ENCODE measurements at regions not wholly inside any gene's neighbourhood (a gene's known extent, or its start where the extent isn't known, plus 50 kb on each side); places are given as distances from the start of the nearest gene placed in this dataset.
"Not testable (repeated sequence)": the region's sequence is repeated elsewhere in the genome, so short reads cannot be mapped to it uniquely, and the experiment has no call there.

GRCh38 chr17:71052971-71053370 lies 883.6 kb downstream of the KCNJ2 start:
- DNase-seq: no peak

GRCh38 chr17:71055128-71055527 lies 885.8 kb downstream of the KCNJ2 start:
- DNase-seq: no peak

- DNase-seq: no peak
These were observed 888.1 kb downstream of the KCNJ2 start for GRCh38 chr17:71057448-71057847.

- no peak for DNase-seq
These were observed 888.6 kb downstream of the KCNJ2 start for GRCh38 chr17:71057938-71058337.

GRCh38 chr17:71063127-71063526 lies 893.8 kb downstream of the KCNJ2 start:
- no peak for DNase-seq

- no peak for DNase-seq
These were observed 894.2 kb downstream of the KCNJ2 start for GRCh38 chr17:71063559-71063958.

GRCh38 chr17:71067669-71068407 lies 898.5 kb downstream of the KCNJ2 start:
- no peak for DNase-seq

GRCh38 chr17:71068408-71068750 lies 899.0 kb downstream of the KCNJ2 start:
- DNase-seq: no peak

- no peak for DNase-seq
These were observed 901.7 kb downstream of the KCNJ2 start for GRCh38 chr17:71071041-71071440.

- no peak for DNase-seq
These were observed 902.5 kb downstream of the KCNJ2 start for GRCh38 chr17:71071837-71072236.

GRCh38 chr17:71080937-71081336 lies 911.6 kb downstream of the KCNJ2 start:
- DNase-seq: peak; percentile 47

- DNase-seq: no peak
These were observed 912.3 kb downstream of the KCNJ2 start for GRCh38 chr17:71081666-71082065.

- DNase-seq: no peak
These were observed 914.9 kb downstream of the KCNJ2 start for GRCh38 chr17:71084219-71084618.

GRCh38 chr17:71084838-71085237 lies 915.5 kb downstream of the KCNJ2 start:
- DNase-seq: no peak

- peak; percentile 34 for DNase-seq
These were observed 916.1 kb downstream of the KCNJ2 start for GRCh38 chr17:71085238-71086033.

GRCh38 chr17:71089431-71089830 lies 920.1 kb downstream of the KCNJ2 start:
- DNase-seq: no peak

GRCh38 chr17:71098071-71098470 lies 928.7 kb downstream of the KCNJ2 start:
- DNase-seq: no peak

GRCh38 chr17:71099003-71099714 lies 929.8 kb downstream of the KCNJ2 start:
- no peak for DNase-seq

- no peak for DNase-seq
These were observed 933.4 kb downstream of the KCNJ2 start for GRCh38 chr17:71102777-71103176.

- DNase-seq: no peak
These were observed 934.9 kb downstream of the KCNJ2 start for GRCh38 chr17:71104225-71104624.

- DNase-seq: not testable (repeated sequence)
These were observed 936.7 kb downstream of the KCNJ2 start for GRCh38 chr17:71106056-71106455.

- no peak for DNase-seq
These were observed 937.8 kb downstream of the KCNJ2 start for GRCh38 chr17:71107136-71107535.

GRCh38 chr17:71109697-71110096 lies 940.4 kb downstream of the KCNJ2 start:
- DNase-seq: no peak

GRCh38 chr17:71110326-71110725 lies 941.0 kb downstream of the KCNJ2 start:
- no peak for DNase-seq

Data from DMS153 (cell line).